ENCODE measurements at regions not wholly inside any gene's neighbourhood (a gene's known extent, or its start where the extent isn't known, plus 50 kb on each side); places are given as distances from the start of the nearest gene placed in this dataset.

DNA sequence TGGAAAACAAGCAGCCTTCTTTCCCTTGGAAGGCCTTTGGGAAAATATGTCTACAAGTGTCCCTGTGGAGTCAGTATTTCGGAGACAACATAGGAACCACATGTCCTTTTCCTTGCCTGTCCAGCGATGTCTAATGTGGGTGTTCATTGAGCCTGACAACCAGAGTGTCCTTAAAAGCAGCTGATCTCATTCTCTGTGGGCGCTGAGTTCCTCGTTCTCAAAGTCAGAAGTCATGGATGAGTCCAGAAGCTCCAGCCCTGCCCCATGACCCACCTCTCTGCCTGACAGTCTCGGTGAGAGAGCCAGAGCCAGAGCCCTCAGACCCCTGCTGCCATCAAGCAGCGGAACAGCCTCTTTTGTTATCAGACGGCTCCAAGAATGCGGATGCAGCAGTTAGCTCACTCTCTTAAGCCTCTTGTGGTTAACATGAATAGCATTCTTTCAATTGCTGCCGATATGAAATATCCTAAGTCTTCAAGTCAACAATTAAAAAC, 329.2 kb downstream of the TGFB2 start:
- no peak for TF ChIP-seq CTCF (IDR thresholded peaks at IDR 0.05; ENCODE audit: extremely low read depth, missing control alignments)
- DNase-seq (ENCODE audit: low spot score) = no peak

DNA sequence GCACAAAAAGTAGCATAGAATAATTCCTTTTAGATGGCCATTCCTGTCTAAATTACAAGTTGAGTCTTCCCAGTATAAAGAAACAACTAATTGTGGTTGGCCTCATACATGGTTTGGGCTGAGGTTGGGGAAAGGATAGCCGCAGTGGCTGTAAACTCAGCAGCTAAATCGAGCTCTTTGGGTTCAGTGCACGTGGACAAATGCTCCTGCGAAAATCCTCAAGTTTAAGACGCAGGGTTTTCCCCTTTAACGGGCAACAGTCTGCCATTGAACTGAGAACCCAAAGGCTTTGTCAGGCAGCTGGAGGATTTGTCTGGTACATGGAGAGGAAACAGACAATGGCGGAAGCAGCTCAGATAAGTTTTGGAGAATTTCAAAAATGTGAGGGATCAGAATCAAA, 331.9 kb downstream of the TGFB2 start:
- no peak for DNase-seq (ENCODE audit: low spot score)
- TF ChIP-seq CTCF (IDR thresholded peaks at IDR 0.05; ENCODE audit: extremely low read depth, missing control alignments) = no peak

DNA sequence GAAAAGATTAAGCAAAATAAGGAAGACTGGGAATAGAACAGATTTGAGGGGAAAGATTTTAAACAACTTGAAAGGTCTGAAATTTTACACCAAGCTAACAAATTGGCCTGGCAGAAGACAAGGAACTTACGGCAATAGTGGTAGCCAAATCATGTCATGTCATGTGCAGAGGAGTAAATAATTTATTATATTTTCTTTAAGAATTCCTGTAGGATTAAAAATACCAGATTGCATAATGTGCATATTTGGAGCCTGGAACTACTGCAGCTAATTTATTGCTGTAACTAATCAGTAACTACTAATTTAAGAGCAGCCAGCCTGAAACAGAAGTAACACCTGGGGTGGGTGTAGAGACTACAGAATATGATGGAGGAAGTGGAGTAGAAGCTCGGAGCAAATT, 334.3 kb downstream of the TGFB2 start:
- no peak for DNase-seq (ENCODE audit: low spot score)
- no peak for TF ChIP-seq CTCF (IDR thresholded peaks at IDR 0.05; ENCODE audit: extremely low read depth, missing control alignments)

GRCh38 chr1:218679988-218680748, 335.0 kb downstream of the TGFB2 start:
- DNase-seq (ENCODE audit: low spot score) = no peak
- TF ChIP-seq CTCF (IDR thresholded peaks at IDR 0.05; ENCODE audit: extremely low read depth, missing control alignments) = no peak

- no peak for DNase-seq (ENCODE audit: low spot score)
- no peak for TF ChIP-seq CTCF (IDR thresholded peaks at IDR 0.05; ENCODE audit: extremely low read depth, missing control alignments)
These were observed 338.1 kb downstream of the TGFB2 start for GRCh38 chr1:218683242-218683641.

GRCh38 chr1:218686258-218686657, 341.1 kb downstream of the TGFB2 start:
- TF ChIP-seq CTCF (IDR thresholded peaks at IDR 0.05; ENCODE audit: extremely low read depth, missing control alignments) = no peak
- DNase-seq (ENCODE audit: low spot score) = no peak

- no peak for TF ChIP-seq CTCF (IDR thresholded peaks at IDR 0.05; ENCODE audit: extremely low read depth, missing control alignments)
- no peak for DNase-seq (ENCODE audit: low spot score)
These were observed 341.6 kb downstream of the TGFB2 start for GRCh38 chr1:218686761-218687160.

All from GM20000 (cell line).